ENCODE measurements at regions not wholly inside any gene's neighbourhood (a gene's known extent, or its start where the extent isn't known, plus 50 kb on each side); places are given as distances from the start of the nearest gene placed in this dataset.

GRCh38 chr3:30462721-30463470 lies 143.5 kb upstream of the TGFBR2 start:
- ATAC-seq: no peak
- H3K36me3 ChIP-seq (ENCODE audit: insufficient read depth): no peaks in the 10 kb centered on the region
- peaks cover 21% of the 10 kb centered on the region for H3K9me2 ChIP-seq (ENCODE audit: insufficient read depth)
- H3K36me3 Mint-ChIP-seq (ENCODE audit: low read depth): no peaks in the 10 kb centered on the region
- H3K9me3 Mint-ChIP-seq: 0 out of 3 replicates have a peak, but pooled peaks cover 2% of the 10 kb centered on the region
- H3K4me1 ChIP-seq (ENCODE audit: insufficient read depth): peaks cover 7% of the 10 kb centered on the region; the same call in 1 of the 2 replicates
- no peak overlapping the region for H3K27ac ChIP-seq (ENCODE audit: low read depth)
- no peak overlapping the region for H3K4me2 ChIP-seq
- no peak overlapping the region for H3K27ac Mint-ChIP-seq
- H3K27me3 ChIP-seq (ENCODE audit: insufficient read depth): no peaks in the 10 kb centered on the region
- no peak overlapping the region for H3K4me3 Mint-ChIP-seq
- no peak overlapping the region for H2AFZ ChIP-seq
- H3K27me3 Mint-ChIP-seq (ENCODE audit: insufficient read depth, low read depth, poor library complexity): peaks cover under 1% of the 10 kb centered on the region
- no peaks in the 10 kb centered on the region for H4K20me1 ChIP-seq (replicated peaks; ENCODE audit: insufficient read depth)
- TF ChIP-seq ZNF462 (CRISPR knock-in tag; IDR thresholded peaks at IDR 0.05) (no peak), NANOG (IDR thresholded peaks at IDR 0.05; ENCODE audit: borderline replicate concordance) (no peak), JUNB (IDR thresholded peaks at IDR 0.05; ENCODE audit: unreplicated experiment) (no peak), EZH2 (IDR thresholded peaks at IDR 0.05; ENCODE audit: low read depth, unreplicated experiment) (no peak), EZH2phosphoT487 (IDR thresholded peaks at IDR 0.05; ENCODE audit: unreplicated experiment) (no peak), CREB1 (CRISPR knock-in tag; IDR thresholded peaks at IDR 0.05; ENCODE audit: low read depth) (no peak), POLR2AphosphoS5 (IDR thresholded peaks at IDR 0.05; ENCODE audit: low read depth) (no peak), CTCF (conservative IDR thresholded peaks at IDR 0.05; ENCODE audit: low read depth in 2 of 2) (no peak), ZNF114 (CRISPR knock-in tag; IDR thresholded peaks at IDR 0.05) (no peak), ZNF331 (CRISPR knock-in tag; IDR thresholded peaks at IDR 0.05; ENCODE audit: low read depth) (no peak), REST (IDR thresholded peaks at IDR 0.05; ENCODE audit: unreplicated experiment) (no peak)
- no peaks in the 10 kb centered on the region for H3K79me2 ChIP-seq (replicated peaks; ENCODE audit: insufficient read depth)
- no peak overlapping the region for H3K4me3 ChIP-seq
- H3K4me1 Mint-ChIP-seq: peaks cover 4% of the 10 kb centered on the region; the same call in 1 of the 3 replicates
- no peaks in the 10 kb centered on the region for H3F3A ChIP-seq (replicated peaks; ENCODE audit: low read depth)
- DNase-seq (ENCODE audit: low spot score): no peak

Measured in GM23338 (cell line).